Lower lobe of right lung (tissue), 2 donors: ENCODE measurements at regions not wholly inside any gene's neighbourhood (a gene's known extent, or its start where the extent isn't known, plus 50 kb on each side); places are given as distances from the start of the nearest gene placed in this dataset.

Experiments
- ATAC-seq, 2 donors: fragments of 200-7000 bp; cut with Tn5 transposase; one replicate each; pipeline ENCODE4 v1.9.1; 2020 to 2022; ENCODE audit warnings: mild to moderate bottlenecking in 2 of 2, moderate library complexity in 2 of 2
- DNase-seq: peaks from one replicate; pipeline ENCODE4 v3.0.0-alpha.2; 2020
- H3K27ac ChIP-seq: fragments of 200-600 bp; one replicate; pipeline ENCODE4 v1.8.0; 2022
- H3K27me3 ChIP-seq: fragments of 200-600 bp; one replicate; pipeline ENCODE4 v1.8.0; 2022; ENCODE audit warnings: low read depth
- H3K36me3 ChIP-seq: fragments of 200-600 bp; one replicate; pipeline ENCODE4 v1.8.0; 2022; ENCODE audit warnings: mild to moderate bottlenecking
- H3K4me1 ChIP-seq: fragments of 200-600 bp; one replicate; pipeline ENCODE4 v1.8.0; 2022
- H3K4me3 ChIP-seq: fragments of 200-600 bp; one replicate; pipeline ENCODE4 v1.8.0; 2022; ENCODE audit warnings: mild to moderate bottlenecking
- H3K9me3 ChIP-seq: fragments of 200-600 bp; one replicate; pipeline ENCODE4 v1.8.0; 2022
- CTCF ChIP-seq: fragments of 200-600 bp; IDR thresholded peaks from one replicate; pipeline ENCODE4 v1.8.0; 2022; ENCODE audit warnings: antibody characterized with exemption, mild to moderate bottlenecking
- intact Hi-C: fragments of 100-400 bp; cut with DNase I; formaldehyde crosslinking; loops from one replicate; pipeline ENCODE4 v1.11.0; 2022
- donor health status: DM: no; HTN: yes; CAD: no; lungs with severe emphysema.

DNA sequence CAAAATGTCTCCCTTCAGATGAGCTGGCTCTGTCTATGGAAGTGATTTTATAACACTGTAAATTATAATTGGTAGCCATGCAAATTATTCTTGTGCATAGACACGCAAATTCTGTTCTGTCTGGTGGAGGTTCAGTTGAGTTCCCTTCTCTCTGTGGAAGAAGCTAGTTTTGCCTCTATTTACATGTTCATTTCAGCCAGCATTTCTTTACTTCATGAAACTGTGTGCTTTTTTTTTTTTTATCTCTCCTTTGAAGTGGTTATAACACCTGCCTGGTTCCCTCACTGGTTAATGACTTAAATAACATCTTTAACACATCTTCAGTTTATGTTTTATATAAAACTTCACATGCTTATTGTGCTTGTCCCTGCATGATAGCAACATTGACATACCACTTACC lies 149.4 kb upstream of the FBXL7 start:
- no peak for TF ChIP-seq CTCF
- H3K36me3 ChIP-seq: no peaks in the 10 kb centered on the region

GRCh38 chr5:15346738-15347137 lies 153.2 kb upstream of the FBXL7 start:
- ATAC-seq: no peak
- no peak overlapping the region for H3K4me3 ChIP-seq
- no peaks in the 10 kb centered on the region for H3K27me3 ChIP-seq
- no peak for TF ChIP-seq CTCF
- intact Hi-C loops: no loop called here
- no peak overlapping the region for H3K27ac ChIP-seq
- H3K36me3 ChIP-seq: no peaks in the 10 kb centered on the region
- no peaks in the 10 kb centered on the region for H3K4me1 ChIP-seq
- no peak for DNase-seq
- no peaks in the 10 kb centered on the region for H3K9me3 ChIP-seq

More for the DNA sequence above, 149.4 kb upstream of the FBXL7 start:
- DNase-seq: no peak
- Histone ChIP-seq H3K27ac (no peak overlapping the region), H3K27me3 (no peaks in the 10 kb centered on the region), H3K9me3 (no peaks in the 10 kb centered on the region), H3K4me1 (no peaks in the 10 kb centered on the region), H3K4me3 (no peak overlapping the region)
- intact Hi-C loops: no loop called here
- no peak for ATAC-seq

DNA sequence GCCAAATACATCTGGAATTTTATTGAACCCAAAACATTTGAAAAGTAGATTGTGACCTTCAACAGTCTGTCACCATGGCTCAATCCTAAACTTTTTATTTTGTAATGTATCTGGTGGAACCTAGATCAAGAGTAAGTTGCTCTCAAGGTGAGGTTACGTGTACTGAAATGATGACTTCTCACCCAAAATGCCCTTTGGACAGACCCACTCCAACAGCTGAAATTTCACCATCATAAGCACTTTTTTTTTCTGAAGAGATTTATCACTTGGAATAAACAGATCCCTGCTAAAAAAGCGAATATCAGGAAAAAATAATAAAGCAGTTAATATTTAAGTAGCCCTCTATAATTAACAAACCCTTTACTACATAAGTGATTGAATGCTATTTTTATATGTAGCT lies 155.0 kb upstream of the FBXL7 start:
- DNase-seq (no peak), ATAC-seq (no peak)
- TF ChIP-seq CTCF: no peak
- Histone ChIP-seq H3K36me3 (no peaks in the 10 kb centered on the region), H3K4me1 (no peaks in the 10 kb centered on the region), H3K27ac (no peak overlapping the region), H3K4me3 (no peak overlapping the region), H3K27me3 (no peaks in the 10 kb centered on the region), H3K9me3 (no peaks in the 10 kb centered on the region)
- intact Hi-C loops: no loop called here

- Histone ChIP-seq H3K9me3 (no peaks in the 10 kb centered on the region), H3K27me3 (no peaks in the 10 kb centered on the region), H3K4me3 (no peak overlapping the region), H3K36me3 (no peaks in the 10 kb centered on the region), H3K27ac (no peak overlapping the region), H3K4me1 (no peaks in the 10 kb centered on the region)
- no peak for TF ChIP-seq CTCF
- DNase-seq (no peak), ATAC-seq (no peak)
- intact Hi-C loops: no loop called here
Measured at GRCh38 chr5:15338546-15338945, 161.4 kb upstream of the FBXL7 start.

DNA sequence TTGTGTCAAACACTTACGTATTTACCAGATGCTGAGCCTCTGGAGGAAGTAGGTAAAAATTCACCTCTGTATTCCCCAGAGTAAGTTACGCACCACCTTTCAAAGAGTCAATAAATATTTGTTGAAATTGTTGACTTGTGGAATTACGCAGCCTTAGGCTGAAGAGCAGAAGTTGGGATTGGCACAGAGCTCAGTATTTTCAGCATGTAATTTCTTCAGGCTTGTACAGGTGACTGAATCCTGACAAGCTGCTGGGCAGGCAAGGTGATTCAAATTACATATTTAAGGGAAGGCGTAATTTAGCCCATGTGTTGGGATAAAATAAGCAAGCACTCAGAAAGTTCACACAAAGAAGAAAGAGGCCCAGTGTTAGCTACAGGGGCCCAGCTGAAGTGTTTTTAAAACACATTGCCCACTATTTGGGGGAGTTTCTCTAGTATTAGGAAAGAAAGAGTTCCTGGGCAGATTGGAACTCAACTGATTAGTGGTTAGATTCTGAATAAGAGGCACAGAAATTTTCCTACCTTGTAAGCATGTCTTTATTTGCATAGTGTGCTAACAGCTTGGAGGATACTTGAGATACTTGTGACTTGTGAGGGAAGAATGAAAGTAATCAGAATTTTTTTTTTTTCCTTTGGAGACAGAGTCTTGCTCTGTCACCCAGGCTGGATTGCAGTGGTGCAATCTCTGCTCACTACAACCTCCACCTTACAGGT lies 165.3 kb upstream of the FBXL7 start:
- no peak for TF ChIP-seq CTCF
- peak overlapping the region; percentile 71 for H3K27ac ChIP-seq
- no peak overlapping the region for H3K4me3 ChIP-seq
- intact Hi-C loops: no loop called here
- no peaks in the 10 kb centered on the region for H3K4me1 ChIP-seq
- H3K9me3 ChIP-seq: no peaks in the 10 kb centered on the region
- ATAC-seq (peak; percentile 88 to 93), DNase-seq (peak; percentile 36)
- no peaks in the 10 kb centered on the region for H3K36me3 ChIP-seq
- H3K27me3 ChIP-seq: no peaks in the 10 kb centered on the region
